Mucosa of stomach (tissue), 1 donor: ENCODE measurements at regions not wholly inside any gene's neighbourhood (a gene's known extent, or its start where the extent isn't known, plus 50 kb on each side); places are given as distances from the start of the nearest gene placed in this dataset.
"Not testable (repeated sequence)": the region's sequence is repeated elsewhere in the genome, so short reads cannot be mapped to it uniquely, and the experiment has no call there.

Experiments
- H3K27me3 ChIP-seq: one replicate; pipeline ENCODE4 v1.7.0; 2013; ENCODE audit warnings: mild to moderate bottlenecking, low read length; ENCODE audit not compliant: control insufficient read depth, insufficient read depth
- H3K36me3 ChIP-seq: one replicate; pipeline ENCODE4 v1.7.0; 2013; ENCODE audit warnings: low read length; ENCODE audit not compliant: control insufficient read depth, insufficient read depth
- H3K4me1 ChIP-seq: one replicate; pipeline ENCODE4 v1.7.0; 2013; ENCODE audit warnings: mild to moderate bottlenecking, low read length; ENCODE audit not compliant: control insufficient read depth, insufficient read depth
- H3K4me3 ChIP-seq: one replicate; pipeline ENCODE4 v1.7.0; 2013; ENCODE audit warnings: low read length
- H3K9ac ChIP-seq: one replicate; pipeline ENCODE4 v1.7.0; 2013; ENCODE audit warnings: mild to moderate bottlenecking, low read length, moderate library complexity
- H3K9me3 ChIP-seq: one replicate; pipeline ENCODE4 v1.7.0; 2013; ENCODE audit warnings: mild to moderate bottlenecking, low read length, moderate library complexity; ENCODE audit not compliant: control insufficient read depth
- donor health status: Pancreatic carcinoma.

DNA sequence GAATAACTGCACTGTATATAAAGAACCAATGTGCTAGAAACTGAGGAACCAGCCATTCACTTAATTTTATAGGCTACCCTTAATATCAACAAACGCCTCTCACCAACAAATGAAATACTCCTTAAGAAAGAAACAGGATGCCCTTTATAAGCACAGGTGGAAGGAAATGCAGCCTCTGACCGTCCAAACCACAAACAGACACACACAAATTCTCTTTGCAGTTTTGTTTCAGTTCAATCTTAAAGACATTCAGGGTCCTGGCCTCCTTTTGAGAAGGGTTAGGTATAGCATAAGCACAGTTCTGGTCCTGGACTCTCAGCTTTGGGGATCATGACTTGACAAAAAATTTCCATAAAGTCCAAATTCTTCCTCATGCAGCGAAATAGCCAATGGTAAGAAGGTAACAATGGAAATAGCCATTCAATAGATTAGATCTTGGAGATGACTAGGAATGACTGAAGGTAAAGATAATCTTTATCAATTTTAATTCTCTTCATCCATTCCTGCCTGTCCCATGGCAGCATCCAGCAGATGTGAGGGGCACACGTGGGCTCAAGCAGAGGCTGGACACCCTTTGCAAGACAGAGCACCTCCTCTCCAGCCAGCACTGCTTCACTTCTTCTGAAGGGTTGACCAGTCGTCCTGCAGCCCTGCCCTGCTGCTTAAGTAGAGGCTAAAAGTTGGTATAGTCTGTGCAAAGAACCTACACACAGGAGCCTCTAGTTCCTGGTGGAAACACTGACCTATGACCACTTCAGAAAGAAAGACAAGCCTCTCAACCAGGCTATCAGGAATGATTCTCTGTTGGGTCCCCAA is 123.9 kb downstream of the CD83 start:
- H3K9ac ChIP-seq = no peak overlapping the region
- H3K4me3 ChIP-seq = no peak overlapping the region
- H3K27me3 ChIP-seq = no peaks in the 10 kb centered on the region
- H3K4me1 ChIP-seq = no peaks in the 10 kb centered on the region
- no peaks in the 10 kb centered on the region for H3K9me3 ChIP-seq
- no peaks in the 10 kb centered on the region for H3K36me3 ChIP-seq

DNA sequence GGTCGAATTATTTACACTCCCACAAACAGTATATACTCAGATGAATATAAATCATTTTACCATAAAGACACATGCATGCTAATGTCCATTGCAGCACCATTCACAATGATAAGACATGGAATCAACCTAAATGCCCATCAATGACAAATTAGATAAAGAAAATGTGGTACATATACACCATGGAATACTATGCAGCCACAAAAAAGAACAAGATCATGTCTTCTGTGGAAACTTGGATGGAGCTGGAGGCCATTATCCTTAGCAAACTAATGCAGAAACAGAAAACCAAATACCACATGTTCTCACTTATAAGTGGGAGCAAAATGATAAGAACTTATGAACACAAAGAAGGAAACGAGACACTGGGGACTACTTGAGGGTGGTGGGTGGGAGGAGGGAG is 125.3 kb downstream of the CD83 start:
- not testable (repeated sequence) for H3K4me1 ChIP-seq, H3K4me3 ChIP-seq, H3K9me3 ChIP-seq, H3K9ac ChIP-seq, H3K36me3 ChIP-seq, H3K27me3 ChIP-seq

DNA sequence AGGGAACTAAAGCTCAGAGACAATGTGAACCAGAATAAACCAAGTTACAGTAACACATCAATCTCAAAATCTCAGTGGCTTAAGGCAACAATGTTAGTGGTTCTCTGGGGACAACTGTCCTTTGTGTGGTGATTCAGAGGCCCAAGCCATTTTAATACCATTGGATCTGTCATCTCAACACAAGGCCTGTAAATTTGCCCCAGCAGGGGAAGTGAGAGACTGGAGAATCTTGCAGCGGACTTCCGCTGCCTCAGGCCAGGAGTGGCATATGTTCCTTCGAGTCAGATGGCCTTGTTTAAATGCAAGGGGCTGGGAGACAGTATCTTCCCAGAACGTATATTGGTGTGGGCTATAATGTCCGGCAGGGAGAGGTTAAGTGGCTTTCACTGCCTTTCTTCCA is 126.0 kb downstream of the CD83 start:
- H3K36me3 ChIP-seq = no peaks in the 10 kb centered on the region
- H3K9me3 ChIP-seq = no peaks in the 10 kb centered on the region
- no peak overlapping the region for H3K4me3 ChIP-seq
- no peak overlapping the region for H3K9ac ChIP-seq
- no peaks in the 10 kb centered on the region for H3K4me1 ChIP-seq
- no peaks in the 10 kb centered on the region for H3K27me3 ChIP-seq

DNA sequence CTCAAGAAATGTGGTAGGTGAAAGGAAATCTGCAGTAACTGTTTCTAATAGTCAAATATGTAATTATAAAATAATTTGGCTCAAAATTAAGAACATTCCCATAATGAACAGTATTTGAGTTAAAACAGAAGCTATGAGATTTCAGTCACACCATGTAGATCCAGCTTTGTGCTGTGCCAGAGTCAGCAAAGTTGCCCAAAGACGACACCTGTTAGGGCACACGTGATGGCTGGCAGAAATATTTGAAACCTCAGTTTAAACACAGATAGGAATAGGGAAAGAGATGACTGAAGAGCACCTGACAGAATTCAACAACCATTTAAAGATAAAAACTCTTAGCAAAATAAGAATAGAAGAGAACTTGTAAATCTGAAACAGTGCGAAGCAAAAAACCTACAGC is 129.3 kb downstream of the CD83 start:
- H3K9ac ChIP-seq = no peak overlapping the region
- no peaks in the 10 kb centered on the region for H3K27me3 ChIP-seq
- H3K9me3 ChIP-seq = no peaks in the 10 kb centered on the region
- H3K36me3 ChIP-seq = no peaks in the 10 kb centered on the region
- H3K4me3 ChIP-seq = no peak overlapping the region
- H3K4me1 ChIP-seq = no peaks in the 10 kb centered on the region

DNA sequence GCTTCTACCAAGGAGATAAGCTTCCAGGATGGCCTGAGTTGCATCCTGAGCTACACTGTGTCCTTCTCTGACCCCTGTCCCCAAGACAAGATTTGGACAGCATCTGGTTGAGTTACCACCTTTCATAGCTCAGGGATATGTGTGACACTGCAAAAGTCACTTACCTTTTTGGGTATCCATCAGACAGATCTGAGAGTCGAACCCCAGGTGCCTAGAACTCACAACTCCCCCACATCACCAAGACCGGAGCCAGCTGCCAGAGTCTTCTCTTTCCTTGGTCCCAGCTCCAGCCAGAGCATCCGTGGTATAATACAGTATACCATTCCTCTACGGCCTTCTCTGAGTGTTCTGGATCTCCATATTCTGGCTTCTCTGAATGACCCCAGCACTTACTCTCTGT is 133.0 kb downstream of the CD83 start:
- Histone ChIP-seq H3K9me3 (no peaks in the 10 kb centered on the region), H3K4me1 (no peaks in the 10 kb centered on the region), H3K27me3 (no peaks in the 10 kb centered on the region), H3K9ac (no peak overlapping the region), H3K36me3 (no peaks in the 10 kb centered on the region), H3K4me3 (no peak overlapping the region)

DNA sequence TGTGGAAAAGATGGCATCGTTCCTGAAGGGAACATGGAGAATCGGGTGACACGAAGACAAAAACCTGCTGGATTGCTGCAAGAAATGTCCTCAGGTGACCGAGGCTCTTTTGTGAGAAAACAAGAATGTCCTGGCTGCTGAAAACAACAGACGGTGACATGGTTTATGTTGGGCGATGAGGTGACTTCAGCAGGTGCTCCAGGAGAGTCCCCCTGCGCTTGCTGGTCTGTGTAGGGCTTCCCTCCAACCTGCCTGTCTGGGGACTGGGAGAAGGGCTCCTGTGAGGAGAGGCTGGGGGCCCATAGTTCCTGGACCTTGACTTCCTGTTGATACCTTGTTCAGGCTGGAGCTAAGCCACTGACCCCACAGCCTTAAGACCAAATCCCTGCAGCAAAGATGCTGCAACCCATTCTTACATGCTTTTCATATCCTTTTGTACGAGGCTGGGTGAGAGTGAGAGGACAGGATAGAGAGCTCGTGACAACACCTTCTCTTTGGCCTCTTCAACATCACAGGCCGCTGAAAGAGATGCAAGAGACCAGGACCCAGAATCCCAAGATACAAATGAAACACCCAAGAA is 134.8 kb downstream of the CD83 start:
- H3K9ac ChIP-seq = no peak overlapping the region
- no peaks in the 10 kb centered on the region for H3K36me3 ChIP-seq
- H3K9me3 ChIP-seq = no peaks in the 10 kb centered on the region
- H3K4me1 ChIP-seq = no peaks in the 10 kb centered on the region
- H3K4me3 ChIP-seq = no peak overlapping the region
- H3K27me3 ChIP-seq = no peaks in the 10 kb centered on the region

DNA sequence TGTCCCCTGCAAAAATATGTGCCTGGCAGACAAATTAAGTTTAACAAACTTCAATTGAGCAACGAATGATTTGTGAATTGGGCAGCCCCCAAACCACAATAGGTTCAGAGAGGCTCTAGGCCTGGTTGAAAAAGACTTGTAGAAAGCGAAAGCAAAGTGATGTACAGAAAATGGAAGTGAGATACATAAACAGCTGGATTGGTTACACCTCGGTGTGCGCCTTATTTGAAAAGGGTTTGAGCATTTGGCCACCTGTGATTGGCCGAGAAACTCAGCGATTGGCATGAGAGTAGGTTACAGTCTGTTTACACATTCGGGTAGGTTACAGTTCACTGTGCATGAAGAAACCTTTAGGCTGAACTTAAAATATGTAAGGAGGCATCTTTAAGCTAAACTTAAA is 136.9 kb downstream of the CD83 start:
- Histone ChIP-seq H3K9ac (no peak overlapping the region), H3K4me1 (no peaks in the 10 kb centered on the region)

DNA sequence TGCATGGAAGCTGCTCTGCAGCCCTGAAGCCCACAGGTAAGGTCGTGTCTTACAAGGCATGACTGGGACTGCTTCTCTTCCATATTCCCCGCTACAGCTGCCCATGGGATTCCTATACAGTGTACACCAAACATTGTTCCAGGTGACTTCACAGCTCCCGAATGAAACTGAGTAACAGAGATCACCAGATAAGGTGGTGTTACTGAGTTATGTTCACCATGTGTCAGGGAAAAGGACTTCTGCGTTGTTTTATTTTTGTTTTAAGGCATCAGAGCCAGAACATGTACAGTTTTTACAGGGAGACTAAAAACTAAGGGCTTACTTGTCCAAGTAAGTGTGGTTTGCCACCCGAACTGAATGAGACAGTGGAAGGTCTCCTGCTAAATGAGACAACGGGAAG is 138.3 kb downstream of the CD83 start:
- H3K9ac ChIP-seq = no peak overlapping the region

More for the DNA sequence above, 136.9 kb downstream of the CD83 start:
- H3K36me3 ChIP-seq = no peaks in the 10 kb centered on the region
- H3K4me3 ChIP-seq = no peak overlapping the region
- H3K27me3 ChIP-seq = no peaks in the 10 kb centered on the region
- no peaks in the 10 kb centered on the region for H3K9me3 ChIP-seq

DNA sequence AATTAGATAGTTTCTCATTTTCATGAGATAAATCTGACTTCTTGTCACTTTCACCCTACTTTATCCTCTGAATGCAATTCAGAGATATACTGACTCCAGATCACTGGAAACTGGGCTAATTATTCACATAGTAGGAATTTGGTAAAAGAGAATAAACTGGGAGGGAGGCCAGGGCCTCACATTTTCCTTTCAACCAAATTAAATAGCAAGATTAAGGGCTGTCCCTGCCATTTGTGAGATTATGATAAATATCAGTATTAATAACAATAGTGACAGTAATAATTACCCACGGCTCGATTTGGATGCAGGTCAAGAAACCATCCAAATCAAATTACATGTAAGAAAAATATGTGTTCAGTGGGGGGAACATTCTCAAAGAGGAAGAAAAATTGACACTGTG is 140.5 kb downstream of the CD83 start:
- Histone ChIP-seq H3K4me1 (no peaks in the 10 kb centered on the region), H3K36me3 (no peaks in the 10 kb centered on the region), H3K27me3 (no peaks in the 10 kb centered on the region), H3K4me3 (no peak overlapping the region), H3K9me3 (no peaks in the 10 kb centered on the region), H3K9ac (no peak overlapping the region)

More for the DNA sequence above, 138.3 kb downstream of the CD83 start:
- no peak overlapping the region for H3K4me3 ChIP-seq
- H3K9me3 ChIP-seq = no peaks in the 10 kb centered on the region
- H3K27me3 ChIP-seq = no peaks in the 10 kb centered on the region
- H3K36me3 ChIP-seq = no peaks in the 10 kb centered on the region
- no peaks in the 10 kb centered on the region for H3K4me1 ChIP-seq

DNA sequence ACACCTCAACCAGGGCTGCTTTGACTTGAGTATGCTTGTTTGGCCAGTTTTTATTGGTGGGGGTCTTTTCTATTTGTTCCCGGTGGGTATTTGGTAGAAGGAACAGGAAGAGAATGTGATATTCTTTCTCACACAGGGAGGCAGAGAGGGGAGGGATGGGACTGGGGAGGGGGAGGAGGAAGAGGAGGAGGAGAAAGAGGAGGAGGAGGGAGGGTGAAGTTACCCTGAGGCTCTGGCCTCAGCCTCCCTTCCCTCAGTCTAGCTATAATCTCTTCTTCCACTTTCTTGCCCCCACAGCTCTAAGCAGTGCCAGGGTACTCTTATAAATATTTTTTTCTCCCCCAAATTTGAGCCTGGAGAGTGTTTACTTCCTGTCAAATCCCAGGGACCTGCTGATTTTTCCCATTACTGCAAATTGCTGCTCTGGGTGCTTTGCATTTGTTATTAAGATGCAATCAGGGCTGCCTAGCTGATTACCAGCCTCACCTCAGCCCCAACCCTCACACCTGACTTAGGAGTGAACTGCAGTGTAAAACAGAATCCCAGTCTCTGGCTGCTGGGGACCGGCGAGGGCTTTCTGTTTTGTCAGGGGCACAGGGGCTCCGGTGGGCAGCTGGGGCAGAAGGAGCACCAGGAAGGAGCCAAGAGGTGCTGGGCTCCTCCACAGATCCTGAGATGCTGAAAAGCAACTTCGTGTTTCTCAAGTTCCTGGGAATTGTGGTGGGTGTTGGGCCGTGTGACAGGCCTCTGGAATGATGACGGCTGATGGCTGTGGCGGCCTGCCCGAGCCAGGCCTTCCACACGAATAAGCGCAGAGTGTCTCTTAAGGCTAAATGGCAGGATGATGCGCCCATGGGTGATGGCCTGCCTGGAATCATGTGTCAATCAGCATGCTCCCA is 141.4 kb downstream of the CD83 start:
- Histone ChIP-seq H3K4me1 (no peaks in the 10 kb centered on the region), H3K36me3 (no peaks in the 10 kb centered on the region), H3K27me3 (no peaks in the 10 kb centered on the region), H3K9me3 (no peaks in the 10 kb centered on the region), H3K9ac (no peak overlapping the region), H3K4me3 (no peak overlapping the region)

DNA sequence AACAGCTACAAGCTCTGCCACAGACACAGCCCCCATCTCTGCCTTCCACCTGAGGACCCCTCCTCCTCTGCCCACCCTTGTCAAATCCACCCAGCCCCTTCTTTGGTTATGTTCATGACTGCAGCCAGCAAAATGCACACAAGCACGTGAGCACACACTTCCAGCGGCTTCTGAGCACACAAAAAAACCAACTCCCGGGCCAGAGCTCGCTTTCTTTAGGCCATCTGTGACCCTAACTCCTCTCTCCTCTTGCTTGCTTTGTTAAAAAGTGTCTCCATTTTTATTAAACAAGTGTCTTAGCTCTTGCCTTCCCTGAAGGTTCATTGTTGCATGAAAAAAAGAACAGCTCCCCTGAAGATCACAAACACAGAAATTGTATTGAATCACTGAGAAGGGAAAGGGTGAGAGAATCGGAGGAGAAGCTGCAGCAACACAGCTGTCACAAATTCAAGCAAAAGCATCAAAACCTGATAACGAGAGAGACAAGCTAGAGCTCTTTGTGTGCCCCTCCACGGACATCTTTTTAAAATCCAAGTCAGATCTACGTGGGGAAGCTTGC is 142.1 kb downstream of the CD83 start:
- H3K9ac ChIP-seq = no peak overlapping the region
- no peaks in the 10 kb centered on the region for H3K9me3 ChIP-seq
- no peaks in the 10 kb centered on the region for H3K4me1 ChIP-seq
- no peak overlapping the region for H3K4me3 ChIP-seq
- no peaks in the 10 kb centered on the region for H3K36me3 ChIP-seq
- no peaks in the 10 kb centered on the region for H3K27me3 ChIP-seq

DNA sequence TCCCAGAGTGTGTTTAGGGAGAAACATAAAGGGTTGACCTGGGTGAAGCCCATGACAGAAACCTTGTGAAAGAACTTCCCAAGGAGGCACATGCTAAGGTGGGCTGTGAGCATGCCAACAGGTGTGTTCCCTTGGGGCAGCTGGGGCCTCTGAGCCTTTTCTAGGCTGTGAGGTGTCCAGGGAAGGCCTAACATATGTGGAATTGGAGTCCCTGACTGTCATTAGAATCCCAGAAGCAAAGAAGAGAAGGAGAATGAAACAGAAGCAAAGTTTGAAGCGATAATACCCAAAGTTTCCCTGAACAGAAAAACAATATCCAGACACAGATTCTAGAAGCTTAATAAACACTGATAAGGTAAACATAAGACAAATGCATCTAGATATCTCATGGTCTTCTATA is 143.3 kb downstream of the CD83 start:
- H3K4me1 ChIP-seq = no peaks in the 10 kb centered on the region
- no peaks in the 10 kb centered on the region for H3K36me3 ChIP-seq
- no peak overlapping the region for H3K9ac ChIP-seq
- H3K27me3 ChIP-seq = no peaks in the 10 kb centered on the region
- no peaks in the 10 kb centered on the region for H3K9me3 ChIP-seq
- no peak overlapping the region for H3K4me3 ChIP-seq
